OCI-LY7 (cell line): ENCODE measurements at regions not wholly inside any gene's neighbourhood (a gene's known extent, or its start where the extent isn't known, plus 50 kb on each side); places are given as distances from the start of the nearest gene placed in this dataset.

ENCODE experiments used
- CTCF ChIP-seq: fragments of 200-600 bp; sonication (generic); conservative IDR thresholded peaks from 2 replicates; pipeline ENCODE4 v1.5.1; 2014; ENCODE audit warnings: mild to moderate bottlenecking, antibody characterized with exemption, low read length, moderate library complexity, mixed read lengths
- EZH2phosphoT487 ChIP-seq: fragments of 200-600 bp; sonication (generic); IDR thresholded peaks from 2 replicates; pipeline ENCODE4 v1.6.1; 2018; ENCODE audit warnings: low read depth, borderline replicate concordance, mild to moderate bottlenecking, mixed run types, antibody characterized with exemption, low read length, moderate library complexity, mixed read lengths

GRCh38 chr17:33932996-33933395 lies 322.1 kb upstream of the CCL2 start:
- TF ChIP-seq CTCF: no peak
- no peak for TF ChIP-seq EZH2phosphoT487
